GM21381 (cell line): ENCODE measurements at regions not wholly inside any gene's neighbourhood (a gene's known extent, or its start where the extent isn't known, plus 50 kb on each side); places are given as distances from the start of the nearest gene placed in this dataset.
"Not testable (repeated sequence)": the region's sequence is repeated elsewhere in the genome, so short reads cannot be mapped to it uniquely, and the experiment has no call there.

Experiments
- ATAC-seq: cut with Tn5 transposase; IDR thresholded peaks from one replicate; pipeline ENCODE4 v1.9.1; 2021; ENCODE audit warnings: mild to moderate bottlenecking, moderate library complexity; ENCODE audit not compliant: unreplicated experiment

DNA sequence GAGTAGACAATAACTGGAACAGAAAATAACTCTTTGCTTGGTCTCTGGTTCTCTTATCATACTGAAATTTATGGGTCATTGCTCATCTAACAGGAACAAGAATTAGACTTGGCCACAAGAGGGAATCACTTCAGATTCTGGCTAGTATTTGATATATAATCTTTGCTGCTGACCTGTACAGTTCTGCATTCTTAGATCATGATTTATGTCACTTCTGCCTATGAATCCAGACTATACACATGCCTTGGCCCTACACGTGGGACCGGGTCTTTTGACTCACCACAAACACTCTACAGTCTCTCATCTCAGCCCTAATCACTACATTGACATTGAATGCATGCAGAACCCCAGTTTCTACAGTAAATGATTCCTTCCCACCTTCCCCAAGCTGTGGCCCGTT, 162.5 kb upstream of the SOX2 start:
- ATAC-seq, result no peak

GRCh38 chr3:181541414-181541813, 170.3 kb upstream of the SOX2 start:
- ATAC-seq, result no peak

DNA sequence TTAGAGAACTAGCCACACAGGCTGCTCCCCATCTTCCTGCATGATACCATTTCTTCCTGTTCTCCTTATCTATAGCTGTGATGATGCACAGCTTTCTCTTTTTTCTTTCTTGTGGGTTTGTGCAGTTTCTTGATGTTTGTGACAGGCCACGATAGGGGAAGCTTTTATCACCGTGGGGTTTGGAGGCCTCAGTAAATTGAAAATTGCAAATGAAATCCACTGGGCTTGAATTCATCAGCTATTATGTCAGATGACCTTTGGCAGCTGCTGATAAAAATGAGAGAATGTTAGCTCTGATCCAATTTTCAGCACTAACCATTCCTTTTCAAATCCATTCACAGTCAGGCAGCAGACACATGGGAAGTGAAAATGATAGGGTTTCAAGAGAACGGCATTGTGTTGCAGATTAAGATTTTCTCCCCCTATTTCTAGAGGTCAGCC, 176.9 kb upstream of the SOX2 start:
- ATAC-seq, result no peak

GRCh38 chr3:181533811-181534210, 177.9 kb upstream of the SOX2 start:
- ATAC-seq, result no peak

- ATAC-seq, result no peak
These were observed 181.1 kb upstream of the SOX2 start for GRCh38 chr3:181530584-181530983.

- no peak for ATAC-seq
These were observed 189.9 kb upstream of the SOX2 start for GRCh38 chr3:181521831-181522230.

- no peak for ATAC-seq
These were observed 193.5 kb upstream of the SOX2 start for GRCh38 chr3:181518222-181518621.

- ATAC-seq, result no peak
These were observed 198.9 kb upstream of the SOX2 start for GRCh38 chr3:181512787-181513186.

DNA sequence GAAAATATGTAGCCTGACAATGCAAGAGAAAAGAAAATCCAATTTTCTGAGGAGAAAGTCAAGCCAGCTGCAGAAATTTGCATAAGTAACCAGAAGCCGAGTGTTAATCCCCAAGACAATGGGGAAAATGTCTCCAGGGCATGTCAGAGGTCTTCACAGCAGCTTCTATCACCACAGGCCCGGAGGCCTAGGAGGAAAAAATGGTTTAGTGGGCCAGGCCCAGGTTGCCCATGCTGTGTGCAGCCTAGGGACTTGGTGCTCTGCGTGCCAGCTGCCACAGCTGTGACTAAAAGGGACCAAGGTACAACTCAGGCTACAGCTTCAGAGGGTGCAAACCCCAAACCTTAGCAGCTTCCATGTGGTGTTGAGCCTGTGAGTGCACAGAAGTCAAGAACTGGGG, 201.2 kb upstream of the SOX2 start:
- no peak for ATAC-seq

GRCh38 chr3:181497358-181497757, 214.4 kb upstream of the SOX2 start:
- no peak for ATAC-seq

DNA sequence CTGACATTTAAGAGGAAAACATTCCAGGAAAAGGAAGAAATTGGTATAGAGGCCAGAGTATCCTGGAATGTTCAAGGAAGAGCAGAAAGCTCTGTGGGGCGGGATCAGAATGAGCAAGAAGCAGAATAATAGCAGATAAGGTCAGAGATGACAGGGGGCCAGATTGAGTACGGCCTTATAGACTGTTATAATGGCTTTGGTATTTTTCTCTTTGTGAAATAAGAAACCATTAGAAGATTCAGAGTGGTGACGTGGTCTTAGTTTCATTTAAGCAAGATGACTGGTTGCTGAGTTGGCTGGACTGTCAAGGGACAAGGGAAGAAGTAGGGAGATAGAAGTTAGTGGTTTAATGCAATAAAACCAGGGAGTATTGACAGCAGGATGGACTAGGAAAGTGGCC, 218.3 kb upstream of the SOX2 start:
- ATAC-seq, result no peak

GRCh38 chr3:181488536-181488935, 223.2 kb upstream of the SOX2 start:
- no peak for ATAC-seq

GRCh38 chr3:181487236-181487978, 224.3 kb upstream of the SOX2 start:
- ATAC-seq, result no peak

DNA sequence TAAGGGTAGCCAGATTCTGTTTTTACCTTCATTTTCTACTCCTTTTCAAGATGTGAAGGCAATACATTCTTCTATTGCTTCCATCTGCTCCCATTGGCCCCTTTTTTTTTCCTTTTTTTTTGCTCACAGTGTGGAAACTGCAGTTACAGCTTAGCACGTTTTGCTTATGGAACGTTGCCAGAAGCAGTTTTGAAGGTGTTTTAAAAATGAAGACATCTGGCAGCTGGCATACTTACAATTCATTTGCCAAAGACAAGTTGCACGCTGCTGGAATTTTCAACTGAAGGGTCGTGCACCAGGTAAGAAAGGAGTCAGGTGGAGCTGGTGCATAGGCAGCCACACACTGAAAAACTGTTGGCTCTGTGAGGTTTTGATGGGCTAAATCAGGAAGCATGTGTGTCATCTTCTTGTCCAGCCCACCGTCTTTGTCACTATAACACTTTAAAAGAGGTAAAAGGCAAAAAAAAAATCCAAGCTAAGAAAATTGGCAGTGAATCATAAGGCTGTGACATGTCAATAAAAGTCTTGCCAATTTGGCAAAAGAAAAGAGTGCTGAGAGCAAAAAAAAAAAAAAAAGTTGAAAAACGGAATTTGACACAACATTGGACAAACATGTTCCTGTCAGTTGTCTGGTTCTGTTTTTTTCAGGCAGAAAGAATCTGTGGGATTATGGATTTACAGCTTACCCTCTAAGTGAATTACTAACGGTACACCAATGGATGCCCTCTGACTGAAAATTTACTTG, 225.4 kb upstream of the SOX2 start:
- ATAC-seq, result no peak

- no peak for ATAC-seq
These were observed 227.7 kb upstream of the SOX2 start for GRCh38 chr3:181484026-181484425.

DNA sequence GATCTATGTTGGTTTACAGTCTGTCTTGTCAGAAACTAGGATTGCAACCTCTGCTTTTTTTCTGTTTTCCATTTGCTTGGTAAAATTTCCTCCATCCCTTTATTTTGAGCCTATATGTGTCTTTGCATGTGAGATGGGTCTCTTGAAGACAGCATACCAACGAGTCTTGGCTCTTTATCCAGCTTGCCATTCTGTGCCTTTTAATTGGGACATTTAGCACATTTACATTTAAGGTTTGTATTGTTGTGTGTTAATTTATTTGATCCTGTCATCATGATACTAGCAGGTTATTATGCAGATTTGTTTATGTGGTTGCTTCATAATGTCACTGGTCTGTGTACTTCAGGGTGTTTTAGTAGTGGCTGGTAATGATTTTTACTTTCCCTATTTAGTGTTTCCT, 236.6 kb upstream of the SOX2 start:
- ATAC-seq, result not testable (repeated sequence)

GRCh38 chr3:181470349-181470748, 241.4 kb upstream of the SOX2 start:
- ATAC-seq, result no peak

- ATAC-seq, result no peak
These were observed 247.6 kb upstream of the SOX2 start for GRCh38 chr3:181464033-181464694.

- no peak for ATAC-seq
These were observed 250.3 kb upstream of the SOX2 start for GRCh38 chr3:181461381-181461780.

DNA sequence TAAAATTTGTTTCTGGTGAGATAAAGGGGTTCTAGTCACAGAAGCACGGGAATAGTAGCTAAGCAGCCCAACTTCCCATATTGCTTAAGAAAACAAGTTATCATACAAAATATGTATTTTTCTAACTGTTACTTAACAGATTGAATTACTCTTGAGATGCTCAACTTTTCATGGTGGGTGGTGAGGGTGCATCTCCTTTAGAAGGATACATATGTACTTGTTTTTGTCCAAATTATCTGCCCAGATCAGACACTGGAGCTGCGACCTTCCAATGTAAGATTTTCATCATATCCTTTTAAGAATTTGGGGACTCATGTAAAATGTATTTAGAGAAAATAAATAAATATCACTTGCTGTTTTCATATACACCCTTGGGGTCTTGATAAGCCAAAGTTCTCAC, 252.2 kb upstream of the SOX2 start:
- ATAC-seq, result no peak

- ATAC-seq, result no peak
These were observed 252.9 kb upstream of the SOX2 start for GRCh38 chr3:181458857-181459256.

DNA sequence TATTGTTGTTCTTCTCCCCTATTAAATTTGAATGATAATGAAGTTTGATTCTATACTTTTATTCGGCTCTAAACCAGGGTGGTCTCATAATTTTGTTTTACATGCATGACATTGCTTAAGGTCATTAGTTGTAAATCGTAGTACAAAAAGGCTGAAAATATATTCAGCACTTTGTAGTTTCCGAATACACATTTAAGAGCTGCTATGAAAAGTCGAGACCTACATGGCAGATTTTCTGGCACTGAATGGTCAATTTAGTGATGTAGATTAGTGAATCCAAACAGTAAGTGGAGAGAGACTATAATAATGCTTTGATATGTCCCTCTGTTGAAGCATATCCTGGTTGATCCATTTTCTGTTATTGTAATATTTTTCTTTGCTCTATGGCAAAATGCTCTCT, 254.0 kb upstream of the SOX2 start:
- ATAC-seq, result no peak
